ENCODE measurements at regions not wholly inside any gene's neighbourhood (a gene's known extent, or its start where the extent isn't known, plus 50 kb on each side); places are given as distances from the start of the nearest gene placed in this dataset.

DNA sequence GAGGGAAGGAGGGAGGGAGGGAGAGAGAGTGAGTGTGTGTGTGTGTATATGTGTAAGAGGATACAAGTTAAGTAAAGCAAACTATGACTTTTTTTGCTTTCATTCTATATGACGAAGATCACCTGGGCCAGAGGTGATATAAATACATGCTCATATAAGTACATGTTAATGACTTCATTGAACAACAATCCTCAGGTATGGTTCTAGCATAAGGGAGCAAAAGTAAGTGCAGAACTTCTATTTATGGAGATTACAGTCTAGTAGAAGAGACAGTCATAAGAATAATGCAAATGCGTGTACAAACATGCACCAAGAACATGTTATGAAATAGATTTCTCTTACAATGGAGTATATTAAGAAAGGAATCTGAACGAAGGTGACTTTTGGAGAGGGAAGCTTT, 1804.0 kb downstream of the MAT2B start:
- TF ChIP-seq CTCF (IDR thresholded peaks at IDR 0.05) = no peak
- TF ChIP-seq POLR2A (IDR thresholded peaks at IDR 0.05) = no peak
- Histone ChIP-seq H3K27me3 (no peaks in the 10 kb centered on the region), H3K4me1 (replicated peaks in 1 of 2) (no peaks in the 10 kb centered on the region), H3K9me3 (replicated peaks in 1 of 3) (no peaks in the 10 kb centered on the region), H3K27ac (no peak overlapping the region), H3K36me3 (replicated peaks in 1 of 2) (no peaks in the 10 kb centered on the region), H3K4me3 (no peak overlapping the region)
- DNase-seq = no peak
- intact Hi-C loops (cut with DNase I) = no loop called here
- WGBS, 4 donors = 64 to 82% (median 72%) methylated on average over 3 of the region's 3 CpGs

DNA sequence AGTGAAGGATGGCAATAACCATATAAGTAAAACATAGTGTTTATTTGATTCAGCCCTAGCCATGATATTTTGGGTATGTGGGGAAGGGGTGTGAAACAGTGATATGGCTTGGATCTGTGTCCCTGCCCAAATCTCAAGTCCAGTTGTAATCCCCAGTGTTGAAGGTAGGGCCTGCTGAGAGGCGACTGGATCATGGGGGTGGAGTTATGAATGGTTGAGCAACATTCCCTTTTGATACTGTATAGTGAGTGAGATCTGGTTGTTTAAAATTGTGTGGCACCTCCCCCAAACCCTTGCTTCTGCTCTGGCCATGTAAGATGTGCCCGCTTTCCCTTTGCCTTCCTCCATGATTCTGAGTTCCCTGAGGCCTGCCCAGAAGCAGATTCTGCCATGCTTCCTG, 1804.6 kb downstream of the MAT2B start:
- no peaks in the 10 kb centered on the region for H3K27me3 ChIP-seq
- intact Hi-C loops (cut with DNase I) = no loop called here
- no peak overlapping the region for H3K27ac ChIP-seq
- TF ChIP-seq CTCF (IDR thresholded peaks at IDR 0.05) (no peak), POLR2A (IDR thresholded peaks at IDR 0.05) (no peak)
- no peaks in the 10 kb centered on the region for H3K9me3 ChIP-seq (replicated peaks in 1 of 3)
- WGBS, 4 donors = 58 to 78% (median 76%) methylated on average over 2 of the region's 2 CpGs
- no peaks in the 10 kb centered on the region for H3K36me3 ChIP-seq (replicated peaks in 1 of 2)
- no peak overlapping the region for H3K4me3 ChIP-seq
- no peak for DNase-seq
- no peaks in the 10 kb centered on the region for H3K4me1 ChIP-seq (replicated peaks in 1 of 2)

- intact Hi-C loops (cut with DNase I) = no loop called here
- Histone ChIP-seq H3K4me1 (replicated peaks in 1 of 2) (no peaks in the 10 kb centered on the region), H3K27ac (no peak overlapping the region), H3K4me3 (no peak overlapping the region), H3K27me3 (no peaks in the 10 kb centered on the region), H3K9me3 (replicated peaks in 1 of 3) (no peaks in the 10 kb centered on the region), H3K36me3 (replicated peaks in 1 of 2) (no peaks in the 10 kb centered on the region)
- DNase-seq = no peak
- WGBS, 4 donors = 55 to 67% (median 65%) methylated on average over 4 of the region's 4 CpGs
- TF ChIP-seq POLR2A (IDR thresholded peaks at IDR 0.05) (no peak), CTCF (IDR thresholded peaks at IDR 0.05) (no peak)
These were observed 1816.5 kb downstream of the MAT2B start for GRCh38 chr5:165321912-165322311.

DNA sequence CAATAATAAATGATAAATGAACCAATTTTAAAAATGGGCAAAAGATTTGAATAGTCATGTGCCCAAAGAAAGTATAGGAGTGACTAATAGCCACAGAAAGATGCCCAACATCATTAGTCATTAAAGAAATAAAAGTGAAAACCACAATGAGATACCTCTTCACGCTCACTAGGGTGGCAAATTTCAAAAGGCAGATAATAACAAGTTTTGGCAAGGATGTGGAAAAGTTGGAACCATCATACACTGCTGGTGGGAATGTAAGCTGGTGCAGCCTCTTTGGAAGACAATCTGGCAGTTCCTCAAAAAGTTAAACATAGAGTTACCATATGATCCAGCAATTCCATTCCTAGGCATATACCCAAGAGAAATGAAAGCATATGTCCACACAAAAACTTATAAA, 1819.8 kb downstream of the MAT2B start:
- intact Hi-C loops (cut with DNase I) = no loop called here
- 76 to 88% (median 80%) methylated on average over 1 of the region's 1 CpG for WGBS, 4 donors
- no peaks in the 10 kb centered on the region for H3K36me3 ChIP-seq (replicated peaks in 1 of 2)
- no peaks in the 10 kb centered on the region for H3K9me3 ChIP-seq (replicated peaks in 1 of 3)
- no peaks in the 10 kb centered on the region for H3K4me1 ChIP-seq (replicated peaks in 1 of 2)
- H3K27ac ChIP-seq = no peak overlapping the region
- no peak overlapping the region for H3K4me3 ChIP-seq
- H3K27me3 ChIP-seq = no peaks in the 10 kb centered on the region
- TF ChIP-seq POLR2A (IDR thresholded peaks at IDR 0.05) (no peak), CTCF (IDR thresholded peaks at IDR 0.05) (no peak)
- no peak for DNase-seq
